ENCODE measurements at regions not wholly inside any gene's neighbourhood (a gene's known extent, or its start where the extent isn't known, plus 50 kb on each side); places are given as distances from the start of the nearest gene placed in this dataset.

DNA sequence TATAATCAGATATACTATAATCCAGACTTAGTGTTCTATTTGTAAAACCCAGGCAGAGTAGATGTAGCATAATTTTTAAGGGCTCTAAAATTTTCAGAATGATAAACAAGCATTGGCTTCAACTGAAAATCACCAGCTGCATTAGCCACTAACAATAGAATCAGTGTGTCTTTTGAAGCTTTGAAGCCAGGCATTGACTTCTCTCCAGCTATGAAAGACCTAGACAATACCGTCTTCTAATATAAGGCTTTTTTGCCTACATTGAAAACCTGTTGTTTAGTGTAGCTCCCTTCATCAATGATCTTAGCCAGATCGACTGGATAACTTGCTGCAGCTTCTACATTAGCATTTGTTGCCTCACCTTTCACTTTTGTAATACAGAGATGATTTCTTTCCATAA is 1877.3 kb upstream of the ACO1 start (continued):
- TF ChIP-seq HNRNPLL (IDR thresholded peaks at IDR 0.05; ENCODE audit: low read depth, low read length, poor library complexity, severe bottlenecking) (no peak), IKZF1 (IDR thresholded peaks at IDR 0.05) (no peak)

DNA sequence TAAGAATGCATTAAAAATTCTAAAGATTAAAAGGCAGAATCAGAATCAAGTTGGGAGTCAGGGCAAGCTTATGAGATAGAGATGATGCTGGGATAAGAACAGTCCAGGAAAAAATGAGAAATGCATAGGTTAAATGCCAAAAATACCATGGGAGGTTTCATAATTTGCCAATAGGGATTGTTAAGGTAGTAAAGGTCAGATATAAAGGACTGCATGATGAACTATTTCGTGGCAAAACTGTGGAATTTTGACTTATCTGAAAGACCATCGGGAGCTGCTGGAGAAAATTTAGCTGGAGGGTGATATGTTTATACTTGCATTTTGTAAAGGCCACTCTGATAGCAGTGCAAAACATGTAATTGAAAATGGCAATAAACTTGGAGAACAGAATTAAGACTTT is 1872.8 kb upstream of the ACO1 start:
- FAIRE-seq (no peak), ATAC-seq (no peak), DNase-seq (ENCODE audit: low spot score) (no peak)
- Histone ChIP-seq H3K27me3 (ENCODE audit: control insufficient read depth in 1 of 2, insufficient read depth in 2 of 2, low read length in 2 of 2) (no peaks in the 10 kb centered on the region), H3K4me3 (replicated peaks in 1 of 3; ENCODE audit: insufficient read depth in 1 of 3, low read depth in 2 of 3, low read length in 3 of 3) (no peak overlapping the region), H3K4me1 (ENCODE audit: insufficient read depth, low read length) (no peaks in the 10 kb centered on the region), H3K4me2 (ENCODE audit: low read depth, low read length) (no peak overlapping the region), H3K27ac (ENCODE audit: extremely low read length, insufficient read depth, low read length) (no peak overlapping the region), H2AFZ (ENCODE audit: low read length) (no peak overlapping the region), H3K9ac (ENCODE audit: insufficient read depth, low read depth, low read length) (no peak overlapping the region), H4K20me1 (ENCODE audit: insufficient read depth, low read length) (no peaks in the 10 kb centered on the region), H3K79me2 (ENCODE audit: insufficient read depth, low read length) (no peaks in the 10 kb centered on the region), H3K9me3 (ENCODE audit: low read length) (no peaks in the 10 kb centered on the region), H3K36me3 (replicated peaks in 1 of 2; ENCODE audit: control insufficient read depth in 1 of 2, insufficient read depth in 2 of 2, low read length in 2 of 2) (no peaks in the 10 kb centered on the region)
- ChIA-PET POLR2A (no interaction called here), CTCF (ENCODE audit: low intra/inter-chr PET ratio, low total read pairs) (no interaction called here)
- no TSS peak for BruUV-seq (replicated peaks)
- intact Hi-C loops (cut with micrococcal nuclease; ENCODE audit: unreplicated experiment), result no loop called here
- in situ Hi-C loops (cut with HindIII; ENCODE audit: extremely low pct_ligation_motif_present, low pct_unique_long_range_greater_than_20kb), result no loop called here
- 0% methylated on average over 2 of the region's 2 CpGs for WGBS (ENCODE audit: low lambda C conversion rate)
- no peak for TF ChIP-seq ATAD3A (CRISPR knock-in tag; IDR thresholded peaks at IDR 0.05)
- no peak for TF ChIP-seq KMT2B (CRISPR knock-in tag; IDR thresholded peaks at IDR 0.05)
- TF ChIP-seq MAFF (IDR thresholded peaks at IDR 0.05; ENCODE audit: low read depth, low read length), result no peak
- TF ChIP-seq POLR2AphosphoS2 (IDR thresholded peaks at IDR 0.05; ENCODE audit: low read depth, low read length), result no peak
- TF ChIP-seq NFE2L2 (IDR thresholded peaks at IDR 0.05; ENCODE audit: low read length), result no peak
- no peak for TF ChIP-seq ZNF879 (CRISPR knock-in tag; IDR thresholded peaks at IDR 0.05)
- TF ChIP-seq RFX1 (IDR thresholded peaks at IDR 0.05), result no peak
- TF ChIP-seq, protein P1, sequence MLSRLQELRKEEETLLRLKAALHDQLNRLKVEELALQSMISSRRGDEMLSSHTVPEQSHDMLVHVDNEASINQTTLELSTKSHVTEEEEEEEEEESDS (CRISPR knock-in tag; IDR thresholded peaks at IDR 0.05; ENCODE audit: borderline replicate concordance), result no peak
- TF ChIP-seq ZEB1 (IDR thresholded peaks at IDR 0.05; ENCODE audit: insufficient replicate concordance, low read depth), result no peak
- no peak for TF ChIP-seq ZNF749 (CRISPR knock-in tag; IDR thresholded peaks at IDR 0.05; ENCODE audit: borderline replicate concordance)
- TF ChIP-seq MZF1 (CRISPR knock-in tag; IDR thresholded peaks at IDR 0.05; ENCODE audit: borderline replicate concordance), result no peak
- TF ChIP-seq ZNF816 (CRISPR knock-in tag; IDR thresholded peaks at IDR 0.05; ENCODE audit: borderline replicate concordance), result no peak
- TF ChIP-seq MLLT10 (CRISPR knock-in tag; IDR thresholded peaks at IDR 0.05), result no peak
- no peak for TF ChIP-seq SP5 (CRISPR knock-in tag; IDR thresholded peaks at IDR 0.05; ENCODE audit: borderline replicate concordance, low read depth)
- TF ChIP-seq, protein P2, sequence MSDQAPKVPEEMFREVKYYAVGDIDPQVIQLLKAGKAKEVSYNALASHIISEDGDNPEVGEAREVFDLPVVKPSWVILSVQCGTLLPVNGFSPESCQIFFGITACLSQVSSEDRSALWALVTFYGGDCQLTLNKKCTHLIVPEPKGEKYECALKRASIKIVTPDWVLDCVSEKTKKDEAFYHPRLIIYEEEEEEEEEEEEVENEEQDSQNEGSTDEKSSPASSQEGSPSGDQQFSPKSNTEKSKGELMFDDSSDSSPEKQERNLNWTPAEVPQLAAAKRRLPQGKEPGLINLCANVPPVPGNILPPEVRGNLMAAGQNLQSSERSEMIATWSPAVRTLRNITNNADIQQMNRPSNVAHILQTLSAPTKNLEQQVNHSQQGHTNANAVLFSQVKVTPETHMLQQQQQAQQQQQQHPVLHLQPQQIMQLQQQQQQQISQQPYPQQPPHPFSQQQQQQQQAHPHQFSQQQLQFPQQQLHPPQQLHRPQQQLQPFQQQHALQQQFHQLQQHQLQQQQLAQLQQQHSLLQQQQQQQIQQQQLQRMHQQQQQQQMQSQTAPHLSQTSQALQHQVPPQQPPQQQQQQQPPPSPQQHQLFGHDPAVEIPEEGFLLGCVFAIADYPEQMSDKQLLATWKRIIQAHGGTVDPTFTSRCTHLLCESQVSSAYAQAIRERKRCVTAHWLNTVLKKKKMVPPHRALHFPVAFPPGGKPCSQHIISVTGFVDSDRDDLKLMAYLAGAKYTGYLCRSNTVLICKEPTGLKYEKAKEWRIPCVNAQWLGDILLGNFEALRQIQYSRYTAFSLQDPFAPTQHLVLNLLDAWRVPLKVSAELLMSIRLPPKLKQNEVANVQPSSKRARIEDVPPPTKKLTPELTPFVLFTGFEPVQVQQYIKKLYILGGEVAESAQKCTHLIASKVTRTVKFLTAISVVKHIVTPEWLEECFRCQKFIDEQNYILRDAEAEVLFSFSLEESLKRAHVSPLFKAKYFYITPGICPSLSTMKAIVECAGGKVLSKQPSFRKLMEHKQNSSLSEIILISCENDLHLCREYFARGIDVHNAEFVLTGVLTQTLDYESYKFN (CRISPR knock-in tag; conservative IDR thresholded peaks at IDR 0.05), result no peak
- TF ChIP-seq, protein P3, sequence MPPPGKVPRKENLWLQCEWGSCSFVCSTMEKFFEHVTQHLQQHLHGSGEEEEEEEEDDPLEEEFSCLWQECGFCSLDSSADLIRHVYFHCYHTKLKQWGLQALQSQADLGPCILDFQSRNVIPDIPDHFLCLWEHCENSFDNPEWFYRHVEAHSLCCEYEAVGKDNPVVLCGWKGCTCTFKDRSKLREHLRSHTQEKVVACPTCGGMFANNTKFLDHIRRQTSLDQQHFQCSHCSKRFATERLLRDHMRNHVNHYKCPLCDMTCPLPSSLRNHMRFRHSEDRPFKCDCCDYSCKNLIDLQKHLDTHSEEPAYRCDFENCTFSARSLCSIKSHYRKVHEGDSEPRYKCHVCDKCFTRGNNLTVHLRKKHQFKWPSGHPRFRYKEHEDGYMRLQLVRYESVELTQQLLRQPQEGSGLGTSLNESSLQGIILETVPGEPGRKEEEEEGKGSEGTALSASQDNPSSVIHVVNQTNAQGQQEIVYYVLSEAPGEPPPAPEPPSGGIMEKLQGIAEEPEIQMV (CRISPR knock-in tag; IDR thresholded peaks at IDR 0.05; ENCODE audit: low read depth), result no peak
- no peak for TF ChIP-seq ZSCAN5A (CRISPR knock-in tag; IDR thresholded peaks at IDR 0.05; ENCODE audit: borderline replicate concordance)
- TF ChIP-seq ZNF549 (CRISPR knock-in tag; IDR thresholded peaks at IDR 0.05), result no peak
- TF ChIP-seq ZNF850 (CRISPR knock-in tag; conservative IDR thresholded peaks at IDR 0.05), result no peak
